HEK293 (cell line): ENCODE measurements at regions not wholly inside any gene's neighbourhood (a gene's known extent, or its start where the extent isn't known, plus 50 kb on each side); places are given as distances from the start of the nearest gene placed in this dataset.

Experiments
- PRDM1 ChIP-seq: fragments of 450-650 bp; formaldehyde crosslinking; IDR thresholded peaks from 2 replicates; pipeline ENCODE4; 2016; ENCODE audit warnings: missing biosample characterization, missing genetic modification characterization
- TRIM28 ChIP-seq: IDR thresholded peaks from 2 replicates; pipeline ENCODE4 v1.6.1; 2011; ENCODE audit warnings: low read length, control low read depth, borderline replicate concordance
- ZFP37 ChIP-seq: fragments of 450-650 bp; formaldehyde crosslinking; IDR thresholded peaks from 2 replicates; pipeline ENCODE4 v1.5.1; 2016; ENCODE audit warnings: missing biosample characterization, missing genetic modification characterization
- ZNF416 ChIP-seq: fragments of 450-650 bp; formaldehyde crosslinking; IDR thresholded peaks from 2 replicates; pipeline ENCODE4 v1.5.1; 2016; ENCODE audit warnings: missing biosample characterization, missing genetic modification characterization
- ZNF560 ChIP-seq: fragments of 450-650 bp; formaldehyde crosslinking; IDR thresholded peaks from 2 replicates; pipeline ENCODE4 v1.5.1; 2017; ENCODE audit warnings: missing biosample characterization, missing genetic modification characterization, borderline replicate concordance
- TF ChIP-seq, protein P1 (sequence below): fragments of 450-650 bp; formaldehyde crosslinking; IDR thresholded peaks from 2 replicates; pipeline ENCODE4 v1.5.1; 2016; ENCODE audit warnings: missing biosample characterization, missing genetic modification characterization
- TF ChIP-seq, protein P2 (sequence below): fragments of 450-650 bp; formaldehyde crosslinking; IDR thresholded peaks from 2 replicates; pipeline ENCODE4 v1.5.1; 2016; ENCODE audit warnings: missing biosample characterization, missing genetic modification characterization
- TF ChIP-seq, protein P3 (sequence below): fragments of 450-650 bp; formaldehyde crosslinking; IDR thresholded peaks from 2 replicates; pipeline ENCODE4 v1.5.1; 2016; ENCODE audit warnings: missing biosample characterization, missing genetic modification characterization
- TF ChIP-seq, protein P4 (sequence below): fragments of 450-650 bp; formaldehyde crosslinking; IDR thresholded peaks from 2 replicates; pipeline ENCODE4 v1.5.1; 2017; ENCODE audit warnings: missing biosample characterization, mild to moderate bottlenecking, missing genetic modification characterization, moderate library complexity
- TF ChIP-seq, protein P5 (sequence below): fragments of 450-650 bp; formaldehyde crosslinking; IDR thresholded peaks from 2 replicates; pipeline ENCODE4 v1.5.1; 2016; ENCODE audit warnings: missing biosample characterization, missing genetic modification characterization

DNA sequence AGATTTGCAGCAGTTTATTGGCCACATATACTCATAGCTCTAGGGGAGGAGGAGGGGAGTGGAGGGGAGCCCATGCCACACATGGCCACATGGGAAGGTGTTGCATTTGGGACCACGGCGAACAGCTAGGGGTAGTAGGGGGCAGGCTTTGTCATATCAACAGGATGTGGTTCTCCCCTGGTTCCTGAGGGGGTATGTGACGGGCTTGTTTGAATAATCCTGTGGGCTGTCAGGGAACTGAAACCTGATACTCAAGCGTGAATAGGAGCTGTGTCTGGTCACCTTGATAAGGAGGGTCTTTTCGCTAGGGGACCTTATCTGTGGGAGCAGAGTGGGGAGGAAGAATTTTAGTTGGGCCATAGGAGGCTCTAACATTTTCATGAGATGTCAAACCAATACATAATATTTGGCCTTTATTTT, 264.7 kb downstream of the CTH start:
- TF ChIP-seq, protein P1, sequence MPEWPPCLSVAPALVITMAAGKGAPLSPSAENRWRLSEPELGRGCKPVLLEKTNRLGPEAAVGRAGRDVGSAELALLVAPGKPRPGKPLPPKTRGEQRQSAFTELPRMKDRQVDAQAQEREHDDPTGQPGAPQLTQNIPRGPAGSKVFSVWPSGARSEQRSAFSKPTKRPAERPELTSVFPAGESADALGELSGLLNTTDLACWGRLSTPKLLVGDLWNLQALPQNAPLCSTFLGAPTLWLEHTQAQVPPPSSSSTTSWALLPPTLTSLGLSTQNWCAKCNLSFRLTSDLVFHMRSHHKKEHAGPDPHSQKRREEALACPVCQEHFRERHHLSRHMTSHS (tag by site-specific recombination): no peak
- TF ChIP-seq, protein P2, sequence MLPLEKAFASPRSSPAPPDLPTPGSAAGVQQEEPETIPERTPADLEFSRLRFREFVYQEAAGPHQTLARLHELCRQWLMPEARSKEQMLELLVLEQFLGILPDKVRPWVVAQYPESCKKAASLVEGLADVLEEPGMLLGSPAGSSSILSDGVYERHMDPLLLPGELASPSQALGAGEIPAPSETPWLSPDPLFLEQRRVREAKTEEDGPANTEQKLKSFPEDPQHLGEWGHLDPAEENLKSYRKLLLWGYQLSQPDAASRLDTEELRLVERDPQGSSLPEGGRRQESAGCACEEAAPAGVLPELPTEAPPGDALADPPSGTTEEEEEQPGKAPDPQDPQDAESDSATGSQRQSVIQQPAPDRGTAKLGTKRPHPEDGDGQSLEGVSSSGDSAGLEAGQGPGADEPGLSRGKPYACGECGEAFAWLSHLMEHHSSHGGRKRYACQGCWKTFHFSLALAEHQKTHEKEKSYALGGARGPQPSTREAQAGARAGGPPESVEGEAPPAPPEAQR (tag by site-specific recombination): no peak
- no peak for TF ChIP-seq ZNF416 (tag by site-specific recombination)
- TF ChIP-seq TRIM28: no peak
- TF ChIP-seq, protein P3, sequence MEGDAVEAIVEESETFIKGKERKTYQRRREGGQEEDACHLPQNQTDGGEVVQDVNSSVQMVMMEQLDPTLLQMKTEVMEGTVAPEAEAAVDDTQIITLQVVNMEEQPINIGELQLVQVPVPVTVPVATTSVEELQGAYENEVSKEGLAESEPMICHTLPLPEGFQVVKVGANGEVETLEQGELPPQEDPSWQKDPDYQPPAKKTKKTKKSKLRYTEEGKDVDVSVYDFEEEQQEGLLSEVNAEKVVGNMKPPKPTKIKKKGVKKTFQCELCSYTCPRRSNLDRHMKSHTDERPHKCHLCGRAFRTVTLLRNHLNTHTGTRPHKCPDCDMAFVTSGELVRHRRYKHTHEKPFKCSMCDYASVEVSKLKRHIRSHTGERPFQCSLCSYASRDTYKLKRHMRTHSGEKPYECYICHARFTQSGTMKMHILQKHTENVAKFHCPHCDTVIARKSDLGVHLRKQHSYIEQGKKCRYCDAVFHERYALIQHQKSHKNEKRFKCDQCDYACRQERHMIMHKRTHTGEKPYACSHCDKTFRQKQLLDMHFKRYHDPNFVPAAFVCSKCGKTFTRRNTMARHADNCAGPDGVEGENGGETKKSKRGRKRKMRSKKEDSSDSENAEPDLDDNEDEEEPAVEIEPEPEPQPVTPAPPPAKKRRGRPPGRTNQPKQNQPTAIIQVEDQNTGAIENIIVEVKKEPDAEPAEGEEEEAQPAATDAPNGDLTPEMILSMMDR (tag by site-specific recombination): no peak
- no peak for TF ChIP-seq ZNF560
- TF ChIP-seq, protein P4, sequence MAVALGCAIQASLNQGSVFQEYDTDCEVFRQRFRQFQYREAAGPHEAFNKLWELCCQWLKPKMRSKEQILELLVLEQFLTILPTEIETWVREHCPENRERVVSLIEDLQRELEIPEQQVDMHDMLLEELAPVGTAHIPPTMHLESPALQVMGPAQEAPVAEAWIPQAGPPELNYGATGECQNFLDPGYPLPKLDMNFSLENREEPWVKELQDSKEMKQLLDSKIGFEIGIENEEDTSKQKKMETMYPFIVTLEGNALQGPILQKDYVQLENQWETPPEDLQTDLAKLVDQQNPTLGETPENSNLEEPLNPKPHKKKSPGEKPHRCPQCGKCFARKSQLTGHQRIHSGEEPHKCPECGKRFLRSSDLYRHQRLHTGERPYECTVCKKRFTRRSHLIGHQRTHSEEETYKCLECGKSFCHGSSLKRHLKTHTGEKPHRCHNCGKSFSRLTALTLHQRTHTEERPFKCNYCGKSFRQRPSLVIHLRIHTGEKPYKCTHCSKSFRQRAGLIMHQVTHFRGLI (tag by site-specific recombination): no peak
- TF ChIP-seq, protein P5, sequence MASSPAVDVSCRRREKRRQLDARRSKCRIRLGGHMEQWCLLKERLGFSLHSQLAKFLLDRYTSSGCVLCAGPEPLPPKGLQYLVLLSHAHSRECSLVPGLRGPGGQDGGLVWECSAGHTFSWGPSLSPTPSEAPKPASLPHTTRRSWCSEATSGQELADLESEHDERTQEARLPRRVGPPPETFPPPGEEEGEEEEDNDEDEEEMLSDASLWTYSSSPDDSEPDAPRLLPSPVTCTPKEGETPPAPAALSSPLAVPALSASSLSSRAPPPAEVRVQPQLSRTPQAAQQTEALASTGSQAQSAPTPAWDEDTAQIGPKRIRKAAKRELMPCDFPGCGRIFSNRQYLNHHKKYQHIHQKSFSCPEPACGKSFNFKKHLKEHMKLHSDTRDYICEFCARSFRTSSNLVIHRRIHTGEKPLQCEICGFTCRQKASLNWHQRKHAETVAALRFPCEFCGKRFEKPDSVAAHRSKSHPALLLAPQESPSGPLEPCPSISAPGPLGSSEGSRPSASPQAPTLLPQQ: no peak
- TF ChIP-seq ZFP37: no peak
- no peak for TF ChIP-seq PRDM1 (tag by site-specific recombination)
